Neural cell (in vitro differentiated cells): ENCODE measurements at regions not wholly inside any gene's neighbourhood (a gene's known extent, or its start where the extent isn't known, plus 50 kb on each side); places are given as distances from the start of the nearest gene placed in this dataset.

Source experiments
- H2AFZ ChIP-seq: fragments of 200-600, 300-800 bp; sonication (generic), shearing (Covaris generic); 2 replicates; pipeline ENCODE4 v1.6.0; 2014; ENCODE audit warnings: low read depth, mild to moderate bottlenecking, antibody characterized with exemption, low read length, moderate library complexity
- H3F3A ChIP-seq: fragments of 200-600 bp; shearing (Covaris generic); 2 replicates; pipeline ENCODE4 v1.6.1; 2016; ENCODE audit warnings: mild to moderate bottlenecking, moderate library complexity, mixed read lengths, antibody characterized with exemption, low read length; ENCODE audit not compliant: insufficient read depth, poor library complexity, severe bottlenecking
- H3K27ac ChIP-seq: fragments of 200-600, 300-800 bp; sonication (generic), shearing (Covaris generic); 2 replicates; pipeline ENCODE4 v1.5.1; 2014; ENCODE audit warnings: mild to moderate bottlenecking, low read length, moderate library complexity
- H3K27me3 ChIP-seq: fragments of 300-800, 200-600 bp; sonication (generic), shearing (Covaris generic); 2 replicates; pipeline ENCODE4 v1.6.0; 2014; ENCODE audit warnings: mild to moderate bottlenecking, low read depth, low read length, moderate library complexity; ENCODE audit not compliant: insufficient read depth
- H3K36me3 ChIP-seq: fragments of 300-800, 200-600 bp; sonication (generic), shearing (Covaris generic); 2 replicates; pipeline ENCODE4 v1.5.1; 2014; ENCODE audit warnings: mild to moderate bottlenecking, antibody characterized with exemption, low read length, moderate library complexity; ENCODE audit not compliant: insufficient read depth
- H3K4me2 ChIP-seq: fragments of 300-800, 200-600 bp; sonication (generic), shearing (Covaris generic); 2 replicates; pipeline ENCODE4 v1.6.0; 2014; ENCODE audit warnings: mild to moderate bottlenecking, low read length
- H3K4me3 ChIP-seq: fragments of 300-800, 200-600 bp; sonication (generic), shearing (Covaris generic); 2 replicates; pipeline ENCODE4 v1.5.1; 2014; ENCODE audit warnings: mild to moderate bottlenecking, low read length, moderate library complexity
- H3K79me2 ChIP-seq: fragments of 200-600 bp; shearing (Covaris generic); replicated peaks from 2 replicates; pipeline ENCODE4 v1.6.0; 2014; ENCODE audit warnings: mild to moderate bottlenecking, low read length, moderate library complexity; ENCODE audit not compliant: insufficient read depth
- H3K9ac ChIP-seq: fragments of 300-800, 200-600 bp; sonication (generic), shearing (Covaris generic); 2 replicates; pipeline ENCODE4 v1.6.1; 2016; ENCODE audit warnings: mild to moderate bottlenecking, low read length, mixed read lengths
- H3K9me2 ChIP-seq: fragments of 200-600 bp; shearing (Covaris generic); 2 replicates; pipeline ENCODE4 v1.6.1; 2016; ENCODE audit warnings: mild to moderate bottlenecking, low read length, mixed read lengths; ENCODE audit not compliant: insufficient read depth
- H3K9me3 ChIP-seq: fragments of 200-600, 300-800 bp; sonication (generic), shearing (Covaris generic); 2 replicates; pipeline ENCODE4 v1.6.1; 2016; ENCODE audit warnings: mild to moderate bottlenecking, mixed run types, low read length, moderate library complexity, mixed read lengths
- H4K20me1 ChIP-seq: fragments of 200-600 bp; shearing (Covaris generic); 2 replicates; pipeline ENCODE4 v1.6.1; 2016; ENCODE audit warnings: mild to moderate bottlenecking, mixed run types; ENCODE audit not compliant: insufficient read depth
- CTCF ChIP-seq: fragments of 450-650 bp; IDR thresholded peaks from 2 replicates; pipeline ENCODE4 v1.5.1; 2014; ENCODE audit warnings: antibody characterized with exemption, mild to moderate bottlenecking, moderate library complexity; ENCODE audit not compliant: poor library complexity, severe bottlenecking
- EP300 ChIP-seq: fragments of 450-650 bp; conservative IDR thresholded peaks from 2 replicates; pipeline ENCODE4 v1.6.1; 2014; ENCODE audit warnings: antibody characterized with exemption, mild to moderate bottlenecking, moderate library complexity; ENCODE audit not compliant: poor library complexity, severe bottlenecking
- EZH2 ChIP-seq: fragments of 200-600, 300-800 bp; shearing (Covaris generic), sonication (generic); IDR thresholded peaks from 2 replicates; pipeline ENCODE4 v1.6.1; 2014; ENCODE audit warnings: antibody characterized with exemption, low read length, borderline replicate concordance, mild to moderate bottlenecking; ENCODE audit not compliant: insufficient read depth, poor library complexity, severe bottlenecking
- MXI1 ChIP-seq: fragments of 450-650 bp; conservative IDR thresholded peaks from 2 replicates; pipeline ENCODE4 v1.6.1; 2014; ENCODE audit warnings: antibody characterized with exemption, mild to moderate bottlenecking; ENCODE audit not compliant: poor library complexity, severe bottlenecking
- POLR2AphosphoS5 ChIP-seq: IDR thresholded peaks from 2 replicates; pipeline ENCODE4 v1.6.1; 2012
- RAD21 ChIP-seq: fragments of 450-650 bp; conservative IDR thresholded peaks from 2 replicates; pipeline ENCODE4 v1.6.1; 2014; ENCODE audit warnings: antibody characterized with exemption, mild to moderate bottlenecking, moderate library complexity
- REST ChIP-seq: IDR thresholded peaks from 2 replicates; pipeline ENCODE4 v1.6.1; 2012; ENCODE audit warnings: borderline replicate concordance
- SMC3 ChIP-seq: fragments of 450-650 bp; conservative IDR thresholded peaks from 2 replicates; pipeline ENCODE4 v1.6.1; 2014; ENCODE audit warnings: antibody characterized with exemption, mild to moderate bottlenecking, moderate library complexity; ENCODE audit not compliant: poor library complexity
- TAF1 ChIP-seq: IDR thresholded peaks from 2 replicates; pipeline ENCODE4 v1.6.1; 2012; ENCODE audit warnings: low read depth

GRCh38 chr4:188960411-188961093 lies 821.3 kb downstream of the TRIML1 start:
- Histone ChIP-seq H3K9me2 (no peaks in the 10 kb centered on the region), H3K9ac (no peak overlapping the region), H2AFZ (no peak overlapping the region), H3F3A (no peaks in the 10 kb centered on the region), H3K36me3 (no peaks in the 10 kb centered on the region), H3K27ac (no peak overlapping the region), H4K20me1 (no peaks in the 10 kb centered on the region), H3K4me2 (no peak overlapping the region), H3K79me2 (no peaks in the 10 kb centered on the region), H3K4me3 (no peak overlapping the region), H3K9me3 (no peaks in the 10 kb centered on the region), H3K27me3 (no peaks in the 10 kb centered on the region)
- TF ChIP-seq MXI1 (no peak), REST (no peak), EP300 (no peak), CTCF (no peak), RAD21 (no peak), EZH2 (no peak), POLR2AphosphoS5 (no peak), TAF1 (no peak), SMC3 (no peak)

GRCh38 chr4:188971125-188971524 lies 831.9 kb downstream of the TRIML1 start:
- Histone ChIP-seq H3K79me2 (no peaks in the 10 kb centered on the region), H3K27me3 (no peaks in the 10 kb centered on the region), H3K9me2 (no peaks in the 10 kb centered on the region), H3K9me3 (no peaks in the 10 kb centered on the region), H3K9ac (no peak overlapping the region), H3K36me3 (no peaks in the 10 kb centered on the region), H3K4me3 (no peak overlapping the region), H3K27ac (no peak overlapping the region), H4K20me1 (no peaks in the 10 kb centered on the region), H3K4me2 (no peak overlapping the region), H3F3A (no peaks in the 10 kb centered on the region), H2AFZ (no peak overlapping the region)
- TF ChIP-seq POLR2AphosphoS5 (no peak), REST (no peak), TAF1 (no peak), RAD21 (no peak), CTCF (no peak), MXI1 (no peak), SMC3 (no peak), EP300 (no peak), EZH2 (no peak)
